PFSK-1 (cell line): ENCODE measurements at regions not wholly inside any gene's neighbourhood (a gene's known extent, or its start where the extent isn't known, plus 50 kb on each side); places are given as distances from the start of the nearest gene placed in this dataset.

Experiments used
- FOXP2 ChIP-seq: optimal IDR thresholded peaks from 2 replicates; pipeline ENCODE3; 2011; ENCODE audit warnings: borderline replicate concordance, control low read depth, inconsistent platforms; ENCODE audit not compliant: insufficient read depth; ENCODE audit errors: extremely low read length, extremely low read depth
- POLR2AphosphoS5 ChIP-seq: IDR thresholded peaks from 2 replicates; pipeline ENCODE4 v1.6.1; 2012; ENCODE audit warnings: low read depth, mild to moderate bottlenecking, control low read depth, low read length, moderate library complexity
- SIN3A ChIP-seq: IDR thresholded peaks from 2 replicates; pipeline ENCODE4 v1.6.1; 2012; ENCODE audit warnings: mild to moderate bottlenecking, low read length, moderate library complexity, borderline replicate concordance; ENCODE audit not compliant: insufficient read depth
- TAF1 ChIP-seq: IDR thresholded peaks from 2 replicates; pipeline ENCODE4 v1.6.1; 2012; ENCODE audit warnings: low read length, control low read depth, borderline replicate concordance; ENCODE audit not compliant: insufficient read depth
- TF ChIP-seq, protein P1 (sequence below), 2 experiments: IDR thresholded peaks; 2 replicates each; pipeline versions ENCODE4 v1.6.1 to v1.8.0; 2011 to 2012; ENCODE audit warnings: low read depth in 2 of 2, low read length in 2 of 2, control low read depth in 1 of 2, inconsistent platforms in 1 of 2, mild to moderate bottlenecking in 1 of 2, moderate library complexity in 1 of 2; ENCODE audit not compliant: insufficient read depth in 1 of 2

DNA sequence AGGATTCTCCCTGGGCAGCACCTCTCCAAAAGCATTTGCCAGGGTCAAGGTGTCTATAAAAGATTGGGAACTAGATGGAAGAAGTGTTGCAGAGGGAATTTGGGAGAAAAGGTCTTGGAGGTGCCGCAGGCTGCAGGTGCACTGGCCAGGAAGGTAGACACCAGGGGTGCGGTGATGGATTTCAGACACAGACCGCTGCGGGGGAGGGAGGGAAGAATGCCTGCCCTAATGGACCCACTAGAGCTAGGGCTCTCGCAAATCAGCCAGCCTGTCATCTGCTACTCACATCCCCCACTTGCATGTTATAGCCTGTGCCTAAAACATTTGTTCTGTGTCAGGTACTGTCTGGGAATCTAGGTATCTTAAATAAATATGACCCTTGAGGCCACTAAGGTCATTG is 193.6 kb upstream of the SLC24A3 start:
- TF ChIP-seq TAF1 (no peak), POLR2AphosphoS5 (no peak), SIN3A (no peak), FOXP2 (no peak)
- TF ChIP-seq, protein P1, sequence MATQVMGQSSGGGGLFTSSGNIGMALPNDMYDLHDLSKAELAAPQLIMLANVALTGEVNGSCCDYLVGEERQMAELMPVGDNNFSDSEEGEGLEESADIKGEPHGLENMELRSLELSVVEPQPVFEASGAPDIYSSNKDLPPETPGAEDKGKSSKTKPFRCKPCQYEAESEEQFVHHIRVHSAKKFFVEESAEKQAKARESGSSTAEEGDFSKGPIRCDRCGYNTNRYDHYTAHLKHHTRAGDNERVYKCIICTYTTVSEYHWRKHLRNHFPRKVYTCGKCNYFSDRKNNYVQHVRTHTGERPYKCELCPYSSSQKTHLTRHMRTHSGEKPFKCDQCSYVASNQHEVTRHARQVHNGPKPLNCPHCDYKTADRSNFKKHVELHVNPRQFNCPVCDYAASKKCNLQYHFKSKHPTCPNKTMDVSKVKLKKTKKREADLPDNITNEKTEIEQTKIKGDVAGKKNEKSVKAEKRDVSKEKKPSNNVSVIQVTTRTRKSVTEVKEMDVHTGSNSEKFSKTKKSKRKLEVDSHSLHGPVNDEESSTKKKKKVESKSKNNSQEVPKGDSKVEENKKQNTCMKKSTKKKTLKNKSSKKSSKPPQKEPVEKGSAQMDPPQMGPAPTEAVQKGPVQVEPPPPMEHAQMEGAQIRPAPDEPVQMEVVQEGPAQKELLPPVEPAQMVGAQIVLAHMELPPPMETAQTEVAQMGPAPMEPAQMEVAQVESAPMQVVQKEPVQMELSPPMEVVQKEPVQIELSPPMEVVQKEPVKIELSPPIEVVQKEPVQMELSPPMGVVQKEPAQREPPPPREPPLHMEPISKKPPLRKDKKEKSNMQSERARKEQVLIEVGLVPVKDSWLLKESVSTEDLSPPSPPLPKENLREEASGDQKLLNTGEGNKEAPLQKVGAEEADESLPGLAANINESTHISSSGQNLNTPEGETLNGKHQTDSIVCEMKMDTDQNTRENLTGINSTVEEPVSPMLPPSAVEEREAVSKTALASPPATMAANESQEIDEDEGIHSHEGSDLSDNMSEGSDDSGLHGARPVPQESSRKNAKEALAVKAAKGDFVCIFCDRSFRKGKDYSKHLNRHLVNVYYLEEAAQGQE (IDR thresholded peaks at IDR 0.05; ENCODE audit: insufficient read depth in 1 of 2, low read depth in 2 of 2, low read length in 2 of 2), result no peak
